HG03439 (cell line): ENCODE measurements at regions not wholly inside any gene's neighbourhood (a gene's known extent, or its start where the extent isn't known, plus 50 kb on each side); places are given as distances from the start of the nearest gene placed in this dataset.
"Not testable (repeated sequence)": the region's sequence is repeated elsewhere in the genome, so short reads cannot be mapped to it uniquely, and the experiment has no call there.

Experiments used
- ATAC-seq: cut with Tn5 transposase; IDR thresholded peaks from one replicate; pipeline ENCODE4 v1.9.1; 2021; ENCODE audit warnings: mild to moderate bottlenecking, moderate library complexity; ENCODE audit not compliant: unreplicated experiment

- ATAC-seq: not testable (repeated sequence)
These were observed 1598.0 kb downstream of the RPIA start for GRCh38 chr2:90289291-90289980.

GRCh38 chr2:90290701-90291100 is 1599.2 kb downstream of the RPIA start:
- not testable (repeated sequence) for ATAC-seq

- ATAC-seq: not testable (repeated sequence)
These were observed 1599.9 kb downstream of the RPIA start for GRCh38 chr2:90291168-90291883.

- not testable (repeated sequence) for ATAC-seq
These were observed 1600.5 kb downstream of the RPIA start for GRCh38 chr2:90291934-90292333.

GRCh38 chr2:90292451-90292850 is 1601.0 kb downstream of the RPIA start:
- ATAC-seq: not testable (repeated sequence)

GRCh38 chr2:90293224-90293623 is 1601.8 kb downstream of the RPIA start:
- ATAC-seq: not testable (repeated sequence)

GRCh38 chr2:90293806-90294205 is 1602.3 kb downstream of the RPIA start:
- not testable (repeated sequence) for ATAC-seq

GRCh38 chr2:90295036-90295750 is 1603.7 kb downstream of the RPIA start:
- not testable (repeated sequence) for ATAC-seq

GRCh38 chr2:90296484-90296777 is 1605.0 kb downstream of the RPIA start:
- not testable (repeated sequence) for ATAC-seq

- not testable (repeated sequence) for ATAC-seq
These were observed 1606.2 kb downstream of the RPIA start for GRCh38 chr2:90297701-90298100.

GRCh38 chr2:90298126-90298755 is 1606.8 kb downstream of the RPIA start:
- ATAC-seq: not testable (repeated sequence)

GRCh38 chr2:90298983-90299382 is 1607.5 kb downstream of the RPIA start:
- ATAC-seq: not testable (repeated sequence)

GRCh38 chr2:90322982-90323381 is 1631.5 kb downstream of the RPIA start:
- ATAC-seq: not testable (repeated sequence)

- not testable (repeated sequence) for ATAC-seq
These were observed 1632.4 kb downstream of the RPIA start for GRCh38 chr2:90323612-90324558.

GRCh38 chr2:90324672-90325071 is 1633.2 kb downstream of the RPIA start:
- not testable (repeated sequence) for ATAC-seq

- ATAC-seq: not testable (repeated sequence)
These were observed 1634.4 kb downstream of the RPIA start for GRCh38 chr2:90325796-90326353.

- ATAC-seq: not testable (repeated sequence)
These were observed 1664.1 kb downstream of the RPIA start for GRCh38 chr2:90355546-90355945.

GRCh38 chr2:90359344-90359743 is 1667.9 kb downstream of the RPIA start:
- ATAC-seq: not testable (repeated sequence)

- not testable (repeated sequence) for ATAC-seq
These were observed 1668.6 kb downstream of the RPIA start for GRCh38 chr2:90359887-90360730.
